GM12873 (cell line): ENCODE measurements at regions not wholly inside any gene's neighbourhood (a gene's known extent, or its start where the extent isn't known, plus 50 kb on each side); places are given as distances from the start of the nearest gene placed in this dataset.

Source experiments
- CTCF ChIP-seq: IDR thresholded peaks from 2 replicates; pipeline ENCODE4 v1.5.1; 2012; ENCODE audit warnings: low read depth, mild to moderate bottlenecking, moderate library complexity, low read length, control low read depth; ENCODE audit not compliant: insufficient read depth; ENCODE audit errors: missing control alignments

- TF ChIP-seq CTCF = no peak
Observed at GRCh38 chr13:90545070-90545840, 802.2 kb upstream of the MIR17HG start.

DNA sequence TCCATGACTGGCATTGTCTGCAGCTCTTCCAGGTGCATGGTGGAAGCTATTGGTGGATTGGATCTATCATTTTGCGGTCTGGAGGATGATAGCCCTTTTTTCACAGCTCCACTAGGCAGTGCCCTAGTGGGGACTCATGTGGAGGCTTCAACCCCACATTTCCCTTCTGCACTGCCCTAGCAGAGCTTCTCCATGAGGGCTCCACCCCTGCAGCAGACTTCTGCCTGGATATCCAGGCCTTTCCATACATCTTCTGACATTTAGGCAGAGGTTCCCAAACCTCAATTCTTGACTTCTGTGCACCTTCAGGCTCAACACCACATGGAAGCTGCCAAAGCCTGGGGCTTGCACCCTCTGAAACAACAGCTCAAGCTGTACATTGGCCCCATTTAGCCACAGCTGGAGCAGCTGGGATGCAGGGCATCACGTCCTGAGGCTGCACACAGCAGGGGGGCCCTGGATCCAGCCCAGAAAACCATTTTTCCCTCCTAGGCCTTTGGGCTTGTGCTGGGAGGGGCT is 800.2 kb upstream of the MIR17HG start:
- TF ChIP-seq CTCF = no peak

DNA sequence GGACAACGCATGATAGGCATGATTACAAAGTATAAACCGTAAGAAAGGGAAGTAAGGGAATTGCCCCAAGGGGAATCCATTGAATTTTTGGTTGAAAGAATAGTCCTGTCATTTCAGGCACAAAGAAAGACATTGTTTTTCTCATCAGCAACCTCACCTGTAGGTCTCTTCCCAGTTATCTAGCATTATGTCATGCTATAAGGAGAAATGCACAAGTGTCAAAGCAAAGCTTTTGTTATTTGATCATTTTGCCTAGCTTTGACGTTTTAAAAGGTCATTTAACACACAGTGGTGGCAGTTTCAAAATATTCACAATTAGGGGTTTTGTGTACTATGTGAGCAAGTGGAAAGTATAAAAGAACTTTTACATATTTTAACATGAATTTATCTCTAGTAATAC is 796.2 kb upstream of the MIR17HG start:
- no peak for TF ChIP-seq CTCF

- TF ChIP-seq CTCF = no peak
Observed at GRCh38 chr13:90552702-90553101, 794.8 kb upstream of the MIR17HG start.

- no peak for TF ChIP-seq CTCF
Observed at GRCh38 chr13:90553159-90553558, 794.3 kb upstream of the MIR17HG start.

- TF ChIP-seq CTCF = no peak
Observed at GRCh38 chr13:90557626-90558025, 789.9 kb upstream of the MIR17HG start.

DNA sequence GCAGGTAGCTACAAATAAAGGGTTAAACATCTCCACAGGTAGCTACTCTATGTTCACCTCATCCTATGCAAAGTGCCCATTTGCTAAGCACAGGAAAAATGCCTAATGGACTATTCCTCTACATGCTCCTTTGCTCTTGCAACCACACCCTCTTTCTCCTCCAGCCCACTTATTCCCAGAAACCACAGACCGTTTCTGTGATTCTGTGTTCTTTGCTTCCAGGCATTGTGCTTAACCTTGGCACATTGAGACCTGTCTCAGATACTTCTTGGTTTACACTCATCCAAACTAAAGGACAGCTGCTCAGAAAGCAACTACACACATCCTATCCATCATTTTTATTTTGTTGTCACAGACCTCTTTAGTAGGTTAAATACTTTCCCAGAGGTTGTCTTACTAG is 785.0 kb upstream of the MIR17HG start:
- no peak for TF ChIP-seq CTCF

- TF ChIP-seq CTCF = no peak
Observed at GRCh38 chr13:90564096-90564495, 783.4 kb upstream of the MIR17HG start.
